ENCODE measurements at regions not wholly inside any gene's neighbourhood (a gene's known extent, or its start where the extent isn't known, plus 50 kb on each side); places are given as distances from the start of the nearest gene placed in this dataset.

DNA sequence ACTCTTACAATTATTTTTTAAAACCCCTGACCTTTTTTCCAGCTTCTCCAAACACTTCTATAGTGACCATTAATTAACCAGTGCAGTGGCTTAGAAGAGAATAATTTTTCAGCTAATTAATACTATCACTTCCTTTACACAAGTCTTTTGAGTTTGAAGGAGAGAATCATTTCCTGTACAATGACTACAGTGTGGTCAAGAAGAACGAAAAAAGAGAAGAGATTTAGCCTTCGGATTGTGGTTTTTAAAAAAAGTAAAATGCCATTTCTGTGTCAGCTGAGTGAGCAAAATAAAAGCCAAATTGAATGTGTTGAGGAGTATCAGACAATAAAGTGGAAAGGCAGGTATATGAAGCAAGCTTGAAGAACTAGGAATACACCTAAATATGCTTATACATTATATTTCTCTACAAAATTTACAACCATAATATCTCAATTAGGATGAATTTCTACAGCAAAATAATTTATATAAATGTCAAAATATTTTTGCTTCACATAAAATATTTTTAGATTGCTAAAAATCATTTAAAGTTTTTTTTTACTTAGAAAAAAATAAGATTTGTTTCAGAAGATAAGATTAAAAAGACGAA lies 1155.2 kb upstream of the CNTN5 start:
- Histone ChIP-seq H3K36me3 (ENCODE audit: control insufficient read depth in 4 of 4, insufficient read depth in 3 of 4, low read depth in 1 of 4, low read length in 3 of 4) (no peaks in the 10 kb centered on the region), H3K9ac (ENCODE audit: low read depth in 1 of 2, low read length in 2 of 2) (no peak overlapping the region), H3K4me3 (ENCODE audit: low read depth in 1 of 3, low read length in 3 of 3) (no peak overlapping the region), H3K9me3 (ENCODE audit: control insufficient read depth in 4 of 4, low read length in 3 of 4) (no peaks in the 10 kb centered on the region), H3K27ac (ENCODE audit: low read depth in 1 of 2, low read length in 2 of 2) (no peak overlapping the region), H3K27me3 (ENCODE audit: control insufficient read depth in 4 of 4, insufficient read depth in 4 of 4, low read length in 3 of 4) (no peaks in the 10 kb centered on the region), H3K4me1 (ENCODE audit: control insufficient read depth in 4 of 4, insufficient read depth in 4 of 4, low read length in 3 of 4) (no peaks in the 10 kb centered on the region)
- TF ChIP-seq, protein P1, sequence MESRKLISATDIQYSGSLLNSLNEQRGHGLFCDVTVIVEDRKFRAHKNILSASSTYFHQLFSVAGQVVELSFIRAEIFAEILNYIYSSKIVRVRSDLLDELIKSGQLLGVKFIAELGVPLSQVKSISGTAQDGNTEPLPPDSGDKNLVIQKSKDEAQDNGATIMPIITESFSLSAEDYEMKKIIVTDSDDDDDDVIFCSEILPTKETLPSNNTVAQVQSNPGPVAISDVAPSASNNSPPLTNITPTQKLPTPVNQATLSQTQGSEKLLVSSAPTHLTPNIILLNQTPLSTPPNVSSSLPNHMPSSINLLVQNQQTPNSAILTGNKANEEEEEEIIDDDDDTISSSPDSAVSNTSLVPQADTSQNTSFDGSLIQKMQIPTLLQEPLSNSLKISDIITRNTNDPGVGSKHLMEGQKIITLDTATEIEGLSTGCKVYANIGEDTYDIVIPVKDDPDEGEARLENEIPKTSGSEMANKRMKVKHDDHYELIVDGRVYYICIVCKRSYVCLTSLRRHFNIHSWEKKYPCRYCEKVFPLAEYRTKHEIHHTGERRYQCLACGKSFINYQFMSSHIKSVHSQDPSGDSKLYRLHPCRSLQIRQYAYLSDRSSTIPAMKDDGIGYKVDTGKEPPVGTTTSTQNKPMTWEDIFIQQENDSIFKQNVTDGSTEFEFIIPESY (IDR thresholded peaks at IDR 0.05), result no peak
- TF ChIP-seq HNF4A (conservative IDR thresholded peaks at IDR 0.05) (no peak), RAD21 (IDR thresholded peaks at IDR 0.05) (no peak), JUND (IDR thresholded peaks at IDR 0.05) (no peak), SP1 (IDR thresholded peaks at IDR 0.05) (no peak), FOXA1 (IDR thresholded peaks at IDR 0.05) (no peak)
- TF ChIP-seq, protein P2, sequence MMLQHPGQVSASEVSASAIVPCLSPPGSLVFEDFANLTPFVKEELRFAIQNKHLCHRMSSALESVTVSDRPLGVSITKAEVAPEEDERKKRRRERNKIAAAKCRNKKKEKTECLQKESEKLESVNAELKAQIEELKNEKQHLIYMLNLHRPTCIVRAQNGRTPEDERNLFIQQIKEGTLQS (IDR thresholded peaks at IDR 0.05), result no peak
- TF ChIP-seq, protein P3, sequence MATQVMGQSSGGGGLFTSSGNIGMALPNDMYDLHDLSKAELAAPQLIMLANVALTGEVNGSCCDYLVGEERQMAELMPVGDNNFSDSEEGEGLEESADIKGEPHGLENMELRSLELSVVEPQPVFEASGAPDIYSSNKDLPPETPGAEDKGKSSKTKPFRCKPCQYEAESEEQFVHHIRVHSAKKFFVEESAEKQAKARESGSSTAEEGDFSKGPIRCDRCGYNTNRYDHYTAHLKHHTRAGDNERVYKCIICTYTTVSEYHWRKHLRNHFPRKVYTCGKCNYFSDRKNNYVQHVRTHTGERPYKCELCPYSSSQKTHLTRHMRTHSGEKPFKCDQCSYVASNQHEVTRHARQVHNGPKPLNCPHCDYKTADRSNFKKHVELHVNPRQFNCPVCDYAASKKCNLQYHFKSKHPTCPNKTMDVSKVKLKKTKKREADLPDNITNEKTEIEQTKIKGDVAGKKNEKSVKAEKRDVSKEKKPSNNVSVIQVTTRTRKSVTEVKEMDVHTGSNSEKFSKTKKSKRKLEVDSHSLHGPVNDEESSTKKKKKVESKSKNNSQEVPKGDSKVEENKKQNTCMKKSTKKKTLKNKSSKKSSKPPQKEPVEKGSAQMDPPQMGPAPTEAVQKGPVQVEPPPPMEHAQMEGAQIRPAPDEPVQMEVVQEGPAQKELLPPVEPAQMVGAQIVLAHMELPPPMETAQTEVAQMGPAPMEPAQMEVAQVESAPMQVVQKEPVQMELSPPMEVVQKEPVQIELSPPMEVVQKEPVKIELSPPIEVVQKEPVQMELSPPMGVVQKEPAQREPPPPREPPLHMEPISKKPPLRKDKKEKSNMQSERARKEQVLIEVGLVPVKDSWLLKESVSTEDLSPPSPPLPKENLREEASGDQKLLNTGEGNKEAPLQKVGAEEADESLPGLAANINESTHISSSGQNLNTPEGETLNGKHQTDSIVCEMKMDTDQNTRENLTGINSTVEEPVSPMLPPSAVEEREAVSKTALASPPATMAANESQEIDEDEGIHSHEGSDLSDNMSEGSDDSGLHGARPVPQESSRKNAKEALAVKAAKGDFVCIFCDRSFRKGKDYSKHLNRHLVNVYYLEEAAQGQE (IDR thresholded peaks at IDR 0.05), result no peak
- DNase-seq (ENCODE audit: low spot score), result no peak
- 44% methylated on average over 3 of the region's 3 CpGs for WGBS

DNA sequence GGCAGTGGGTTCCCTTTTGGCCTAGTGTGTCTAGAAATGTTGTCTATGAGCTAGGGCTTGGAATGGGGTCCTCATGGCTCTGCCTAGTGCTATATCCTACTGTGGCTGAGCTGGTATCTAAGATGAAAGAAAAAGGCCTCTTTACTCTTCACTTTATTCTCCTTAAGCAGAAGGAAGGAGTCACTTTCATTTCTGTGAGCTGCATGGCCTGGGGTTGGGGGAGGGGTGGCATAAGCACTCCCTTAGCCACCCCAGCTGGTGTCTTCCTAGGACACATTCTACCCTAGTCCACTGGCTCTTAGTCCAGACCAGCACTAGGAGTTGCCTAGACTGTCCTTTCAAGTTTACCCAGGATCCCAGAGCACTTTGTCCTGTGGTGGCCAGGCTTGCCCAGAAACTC lies 1148.9 kb upstream of the CNTN5 start:
- Histone ChIP-seq H3K4me3 (ENCODE audit: low read depth in 1 of 3, low read length in 3 of 3) (no peak overlapping the region), H3K27ac (ENCODE audit: low read depth in 1 of 2, low read length in 2 of 2) (no peak overlapping the region), H3K9me3 (ENCODE audit: control insufficient read depth in 4 of 4, low read length in 3 of 4) (peaks cover 0 to 2% (median 0%) of the 10 kb centered on the region in 4 donors), H3K36me3 (ENCODE audit: control insufficient read depth in 4 of 4, insufficient read depth in 3 of 4, low read depth in 1 of 4, low read length in 3 of 4) (no peaks in the 10 kb centered on the region), H3K4me1 (ENCODE audit: control insufficient read depth in 4 of 4, insufficient read depth in 4 of 4, low read length in 3 of 4) (no peaks in the 10 kb centered on the region), H3K9ac (ENCODE audit: low read depth in 1 of 2, low read length in 2 of 2) (no peak overlapping the region), H3K27me3 (ENCODE audit: control insufficient read depth in 4 of 4, insufficient read depth in 4 of 4, low read length in 3 of 4) (no peaks in the 10 kb centered on the region)
- no peak for DNase-seq (ENCODE audit: low spot score)
- TF ChIP-seq TAF1 (conservative IDR thresholded peaks at IDR 0.05) (no peak), RXRA (IDR thresholded peaks at IDR 0.05) (no peak), GABPA (IDR thresholded peaks at IDR 0.05 in 1 of 2, conservative IDR thresholded peaks at IDR 0.05 in 1 of 2) (no peak), EGR1 (IDR thresholded peaks at IDR 0.05; ENCODE audit: low read depth in 2 of 2) (no peak), HNF4G (IDR thresholded peaks at IDR 0.05) (no peak), RAD21 (IDR thresholded peaks at IDR 0.05) (no peak), SP1 (IDR thresholded peaks at IDR 0.05) (no peak), FOXA2 (IDR thresholded peaks at IDR 0.05) (no peak), HNF4A (conservative IDR thresholded peaks at IDR 0.05) (no peak), YY1 (IDR thresholded peaks at IDR 0.05) (no peak), JUND (IDR thresholded peaks at IDR 0.05) (no peak), NR2F2 (IDR thresholded peaks at IDR 0.05) (no peak), FOXA1 (IDR thresholded peaks at IDR 0.05) (no peak)
- TF ChIP-seq, protein P2 (IDR thresholded peaks at IDR 0.05), result no peak
- TF ChIP-seq, protein P3 (IDR thresholded peaks at IDR 0.05), result no peak
- TF ChIP-seq, protein P4, sequence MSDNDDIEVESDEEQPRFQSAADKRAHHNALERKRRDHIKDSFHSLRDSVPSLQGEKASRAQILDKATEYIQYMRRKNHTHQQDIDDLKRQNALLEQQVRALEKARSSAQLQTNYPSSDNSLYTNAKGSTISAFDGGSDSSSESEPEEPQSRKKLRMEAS (IDR thresholded peaks at IDR 0.05), result no peak
- TF ChIP-seq, protein P5, sequence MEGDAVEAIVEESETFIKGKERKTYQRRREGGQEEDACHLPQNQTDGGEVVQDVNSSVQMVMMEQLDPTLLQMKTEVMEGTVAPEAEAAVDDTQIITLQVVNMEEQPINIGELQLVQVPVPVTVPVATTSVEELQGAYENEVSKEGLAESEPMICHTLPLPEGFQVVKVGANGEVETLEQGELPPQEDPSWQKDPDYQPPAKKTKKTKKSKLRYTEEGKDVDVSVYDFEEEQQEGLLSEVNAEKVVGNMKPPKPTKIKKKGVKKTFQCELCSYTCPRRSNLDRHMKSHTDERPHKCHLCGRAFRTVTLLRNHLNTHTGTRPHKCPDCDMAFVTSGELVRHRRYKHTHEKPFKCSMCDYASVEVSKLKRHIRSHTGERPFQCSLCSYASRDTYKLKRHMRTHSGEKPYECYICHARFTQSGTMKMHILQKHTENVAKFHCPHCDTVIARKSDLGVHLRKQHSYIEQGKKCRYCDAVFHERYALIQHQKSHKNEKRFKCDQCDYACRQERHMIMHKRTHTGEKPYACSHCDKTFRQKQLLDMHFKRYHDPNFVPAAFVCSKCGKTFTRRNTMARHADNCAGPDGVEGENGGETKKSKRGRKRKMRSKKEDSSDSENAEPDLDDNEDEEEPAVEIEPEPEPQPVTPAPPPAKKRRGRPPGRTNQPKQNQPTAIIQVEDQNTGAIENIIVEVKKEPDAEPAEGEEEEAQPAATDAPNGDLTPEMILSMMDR (IDR thresholded peaks at IDR 0.05; ENCODE audit: low read depth, low read length, missing input control), result no peak
- TF ChIP-seq, protein P1 (IDR thresholded peaks at IDR 0.05), result no peak
